T-cell (primary cell): ENCODE measurements at regions not wholly inside any gene's neighbourhood (a gene's known extent, or its start where the extent isn't known, plus 50 kb on each side); places are given as distances from the start of the nearest gene placed in this dataset.

Source experiments
- ATAC-seq, 4 experiments: fragments of 200-7000 bp in 3 of 4; fragments of 150-1000 bp in 1 of 4; cut with Tn5 transposase; replicated peaks in 1 of 4; 1 replicate in 3 of 4; 2 replicates in 1 of 4; pipeline ENCODE4 v1.10.0; 2021; ENCODE audit warnings: moderate library complexity in 3 of 4, mild to moderate bottlenecking in 2 of 4, moderate number of reproducible peaks in 1 of 4
- CTCF ChIA-PET, 2 donors: fragments of 300-600 bp; sonication (Branson Sonifier 250); formaldehyde crosslinking; loops; one replicate each; lab custom pipeline; 2022; ENCODE audit warnings: antibody characterized with exemption in 2 of 2; lab: Charles Lee
- POLR2A ChIA-PET, 2 donors: fragments of 300-600 bp; sonication (Branson Sonifier 250); formaldehyde crosslinking; loops; one replicate each; lab custom pipeline; 2022; ENCODE audit warnings: antibody characterized with exemption in 2 of 2; lab: Charles Lee
- DNase-seq, 35 experiments: peaks; one replicate each; pipeline versions ENCODE4 v3.0.0 to v3.0.0-alpha.2; 2013 to 2023
- H3K27ac ChIP-seq: one replicate; pipeline ENCODE4 v1.5.1; 2013; ENCODE audit warnings: low read length
- H3K27me3 ChIP-seq, 2 experiments: replicated peaks in 1 of 2; 1 replicate in 1 of 2; 2 replicates in 1 of 2; pipeline versions ENCODE4 v1.6.1 to v1.7.0; 2013; ENCODE audit warnings: low read length in 1 of 2, mixed read lengths in 1 of 2; ENCODE audit not compliant: control insufficient read depth in 2 of 2, insufficient read depth in 2 of 2; ENCODE audit errors: extremely low read depth in 1 of 2
- H3K36me3 ChIP-seq, 2 donors: 1 replicate in 1 of 2; 2 replicates in 1 of 2; pipeline versions ENCODE4 v1.6.1 to v1.7.0; 2013; ENCODE audit warnings: low read length in 1 of 2; ENCODE audit not compliant: control insufficient read depth in 2 of 2, insufficient read depth in 1 of 2; ENCODE audit errors: extremely low read depth in 1 of 2
- H3K4me1 ChIP-seq, 2 experiments: 1 replicate in 1 of 2; 2 replicates in 1 of 2; pipeline versions ENCODE4 v1.6.1 to v1.7.0; 2013; ENCODE audit warnings: low read length in 2 of 2, mixed read lengths in 1 of 2; ENCODE audit not compliant: insufficient read depth in 2 of 2, control insufficient read depth in 1 of 2; ENCODE audit errors: extremely low read depth in 1 of 2
- H3K4me3 ChIP-seq, 2 donors: 1 replicate in 1 of 2; 2 replicates in 1 of 2; pipeline versions ENCODE4 v1.5.1 to v1.7.0; 2013; ENCODE audit warnings: mild to moderate bottlenecking in 2 of 2, low read length in 1 of 2, moderate library complexity in 1 of 2; ENCODE audit not compliant: control insufficient read depth in 1 of 2; ENCODE audit errors: extremely low read depth in 1 of 2
- H3K9me3 ChIP-seq: 2 replicates; pipeline ENCODE4 v1.7.0; 2013
- H3K27ac Mint-ChIP-seq, 2 donors: one replicate each; pipeline ENCODE4 v1.8.0; 2020 to 2021; ENCODE audit warnings: mild to moderate bottlenecking in 2 of 2, mixed read lengths in 2 of 2
- H3K27me3 Mint-ChIP-seq, 2 donors: one replicate each; pipeline ENCODE4 v1.8.0; 2021 to 2022; ENCODE audit warnings: mixed read lengths in 2 of 2
- H3K36me3 Mint-ChIP-seq: one replicate; pipeline ENCODE4 v1.8.0; 2021; ENCODE audit warnings: mixed read lengths
- H3K4me1 Mint-ChIP-seq, 3 donors: one replicate each; pipeline ENCODE4 v1.8.0; 2020 to 2022; ENCODE audit warnings: mixed read lengths in 3 of 3, mild to moderate bottlenecking in 1 of 3
- H3K4me3 Mint-ChIP-seq, 3 donors: one replicate each; pipeline ENCODE4 v1.8.0; 2020 to 2022; ENCODE audit warnings: mild to moderate bottlenecking in 3 of 3, mixed read lengths in 3 of 3, moderate library complexity in 3 of 3
- H3K9me3 Mint-ChIP-seq, 3 donors: one replicate each; pipeline ENCODE4 v1.8.0; 2020 to 2022; ENCODE audit warnings: mixed read lengths in 3 of 3
- WGBS: methylation state at CpG from one replicate; pipeline ENCODE4 v1.1.5; 2013; ENCODE audit warnings: missing lambda C conversion rate; ENCODE audit not compliant: insufficient coverage; 5-methylcytosine and 5-hydroxymethylcytosine counted together

DNA sequence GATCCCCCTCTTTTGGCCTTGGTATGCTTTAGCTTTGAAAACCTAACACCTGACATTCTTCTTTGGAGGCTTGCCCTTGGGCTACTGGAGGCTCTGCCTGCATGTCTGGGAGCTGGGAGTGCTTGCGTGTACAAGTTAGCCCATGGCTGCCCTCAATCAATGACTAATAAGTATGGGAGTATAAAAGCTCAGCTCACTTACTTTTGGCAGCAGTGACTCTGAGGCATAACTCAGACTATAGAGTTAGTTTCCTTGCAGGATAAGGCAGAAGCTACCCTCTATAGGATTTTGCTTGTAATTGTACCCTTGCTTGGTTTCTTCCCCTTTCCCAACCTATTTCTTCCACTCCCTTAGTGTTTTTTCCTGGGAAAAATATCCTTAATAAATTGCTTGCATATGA, 247.9 kb downstream of the PPP1R2C start:
- Mint-ChIP-seq H3K36me3 (no peaks in the 10 kb centered on the region), H3K4me1 (peaks cover 0 to 29% (median 16%) of the 10 kb centered on the region in 3 donors), H3K27me3 (peaks cover 0 to 10% of the 10 kb centered on the region in 2 donors), H3K9me3 (peaks cover 0 to 6% (median 2%) of the 10 kb centered on the region in 3 donors), H3K27ac (peak overlapping the region in 1 of 2 donors; percentile 25), H3K4me3 (no peak overlapping the region)
- ATAC-seq: no peak
- DNase-seq: no peak
- H3K4me1 ChIP-seq: no peaks in the 10 kb centered on the region
- ChIA-PET POLR2A (no interaction called here), CTCF (interaction anchor here in 1 of 2 donors (0.6 kb wide), 1 partner anchor 84 kb away, joined by 3 read pairs; no protein-coding TSS in a partner anchor)
- no peak overlapping the region for H3K4me3 ChIP-seq
- no peaks in the 10 kb centered on the region for H3K27me3 ChIP-seq
- H3K9me3 ChIP-seq: no peaks in the 10 kb centered on the region
- WGBS: no CpG with 5 or more reads among the region's 1 CpG
- no peaks in the 10 kb centered on the region for H3K36me3 ChIP-seq
- H3K27ac ChIP-seq: no peak overlapping the region

DNA sequence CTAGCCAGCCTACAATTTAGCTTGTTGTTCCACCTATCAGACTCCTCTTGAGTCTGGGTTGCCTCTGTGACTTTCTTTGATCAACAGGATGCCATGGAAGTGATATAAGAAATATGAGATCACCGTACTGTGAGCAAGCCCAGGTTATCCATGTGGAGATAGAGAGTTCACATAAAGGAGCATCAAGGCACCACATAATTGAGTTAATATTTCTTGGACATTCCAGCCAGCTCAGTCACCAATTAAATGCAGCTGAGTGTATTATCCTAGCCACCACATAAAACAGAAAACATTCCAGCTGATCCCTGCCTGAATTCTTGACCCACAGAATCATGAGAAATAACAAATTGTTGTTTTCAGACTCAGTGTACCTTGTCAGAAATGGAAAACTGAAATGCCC, 253.6 kb downstream of the PPP1R2C start:
- H3K36me3 Mint-ChIP-seq: no peaks in the 10 kb centered on the region
- no peak overlapping the region for H3K4me3 Mint-ChIP-seq
- no peak overlapping the region for H3K27ac ChIP-seq
- no peak overlapping the region for H3K4me3 ChIP-seq
- no peaks in the 10 kb centered on the region for H3K36me3 ChIP-seq
- ATAC-seq (no peak), DNase-seq (no peak)
- H3K27me3 Mint-ChIP-seq: peaks cover 0 to 5% of the 10 kb centered on the region in 2 donors
- ChIA-PET POLR2A (no interaction called here), CTCF (no interaction called here)
- H3K27me3 ChIP-seq: no peaks in the 10 kb centered on the region
- no peaks in the 10 kb centered on the region for H3K9me3 ChIP-seq
- H3K27ac Mint-ChIP-seq: no peak overlapping the region
- H3K9me3 Mint-ChIP-seq: peaks cover 0 to 6% (median 2%) of the 10 kb centered on the region in 3 donors
- no CpG with 5 or more reads among the region's 1 CpG for WGBS
- no peaks in the 10 kb centered on the region for H3K4me1 Mint-ChIP-seq
- H3K4me1 ChIP-seq: no peaks in the 10 kb centered on the region

DNA sequence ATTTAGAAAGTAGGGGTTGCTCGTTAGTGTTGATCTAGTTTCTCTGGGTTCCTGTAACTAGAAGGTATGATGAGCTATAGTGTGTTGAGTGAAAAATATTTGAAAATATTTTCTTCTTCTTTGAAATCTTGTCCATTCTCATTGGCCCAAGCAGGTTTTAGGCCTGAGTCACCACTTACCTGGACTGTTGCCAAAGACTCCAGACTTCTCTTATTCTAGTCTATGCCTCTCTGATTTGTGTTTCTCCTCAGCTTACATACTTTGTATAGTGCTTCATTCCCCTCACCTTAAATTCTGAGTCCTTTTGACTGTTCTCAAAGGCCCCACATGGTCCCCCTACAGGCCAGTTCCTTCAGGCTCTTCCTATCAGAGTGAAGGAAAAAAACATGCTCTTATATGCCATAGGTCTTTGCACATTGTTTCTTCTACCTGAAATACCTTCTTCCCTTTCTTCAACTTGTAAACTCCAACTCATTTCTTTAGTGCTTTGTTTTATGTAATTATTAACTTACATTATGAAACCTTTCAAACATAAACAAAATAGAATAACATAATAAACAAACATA, 258.2 kb downstream of the PPP1R2C start:
- Histone ChIP-seq H3K36me3 (no peaks in the 10 kb centered on the region), H3K27me3 (no peaks in the 10 kb centered on the region), H3K9me3 (no peaks in the 10 kb centered on the region), H3K4me1 (no peaks in the 10 kb centered on the region), H3K4me3 (no peak overlapping the region), H3K27ac (no peak overlapping the region)
- POLR2A ChIA-PET: no interaction called here
- no peak overlapping the region for H3K4me3 Mint-ChIP-seq
- no peaks in the 10 kb centered on the region for H3K36me3 Mint-ChIP-seq
- no CpG with 5 or more reads among the region's 1 CpG for WGBS
- no peaks in the 10 kb centered on the region for H3K27me3 Mint-ChIP-seq
- no peaks in the 10 kb centered on the region for H3K4me1 Mint-ChIP-seq
- H3K9me3 Mint-ChIP-seq: no peaks in the 10 kb centered on the region
- no peak for DNase-seq
- no peak for ATAC-seq
- H3K27ac Mint-ChIP-seq: no peak overlapping the region
- CTCF ChIA-PET: no interaction called here

DNA sequence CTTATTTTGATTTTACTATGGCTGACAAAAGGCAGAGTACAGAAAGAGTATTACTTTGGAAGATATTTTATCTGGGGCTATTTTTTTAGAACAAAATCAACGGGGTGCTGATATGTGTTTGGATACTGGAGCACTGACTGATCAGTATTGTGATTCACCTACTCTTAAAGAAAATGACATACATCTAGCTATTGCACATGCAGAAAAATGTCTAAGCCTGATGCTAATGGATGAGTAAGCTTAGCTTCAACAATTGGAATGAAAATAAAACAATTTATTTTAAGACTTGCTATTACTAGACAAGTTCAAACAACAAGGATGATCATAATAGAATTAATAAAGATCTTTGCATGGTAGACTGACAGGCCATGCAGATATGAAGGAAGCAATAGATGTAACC, 262.0 kb downstream of the PPP1R2C start:
- WGBS: no CpG with 5 or more reads among the region's 1 CpG
- Histone ChIP-seq H3K27ac (no peak overlapping the region), H3K27me3 (no peaks in the 10 kb centered on the region), H3K4me3 (no peak overlapping the region), H3K36me3 (no peaks in the 10 kb centered on the region), H3K9me3 (no peaks in the 10 kb centered on the region), H3K4me1 (no peaks in the 10 kb centered on the region)
- H3K9me3 Mint-ChIP-seq: peaks cover 0 to 6% (median 4%) of the 10 kb centered on the region in 3 donors
- H3K36me3 Mint-ChIP-seq: no peaks in the 10 kb centered on the region
- ChIA-PET CTCF (no interaction called here), POLR2A (no interaction called here)
- H3K4me1 Mint-ChIP-seq: no peaks in the 10 kb centered on the region
- DNase-seq (no peak), ATAC-seq (no peak)
- no peaks in the 10 kb centered on the region for H3K27me3 Mint-ChIP-seq
- no peak overlapping the region for H3K4me3 Mint-ChIP-seq
- H3K27ac Mint-ChIP-seq: no peak overlapping the region

DNA sequence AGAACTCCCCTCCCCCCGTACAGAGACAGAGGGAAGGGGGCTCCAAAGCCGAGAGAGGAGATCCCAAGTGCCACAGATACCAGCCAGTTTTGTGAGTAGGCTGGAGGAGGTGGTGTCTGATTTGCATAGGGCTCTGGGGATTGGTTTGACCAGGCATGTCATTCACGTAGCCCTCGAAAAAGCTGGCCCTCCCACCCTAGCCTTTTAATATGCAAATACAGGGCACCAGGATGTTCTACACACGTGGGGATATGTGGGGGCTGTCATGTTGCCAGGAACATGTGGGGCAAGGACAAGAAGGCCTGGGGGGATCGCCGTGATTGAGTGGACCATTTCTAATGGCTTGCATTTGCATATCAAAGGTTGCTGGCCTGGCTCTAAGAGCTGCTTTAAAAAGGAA, 272.9 kb downstream of the PPP1R2C start:
- no peak overlapping the region for H3K4me3 Mint-ChIP-seq
- CTCF ChIA-PET: no interaction called here
- POLR2A ChIA-PET: no interaction called here
- Histone ChIP-seq H3K4me1 (no peaks in the 10 kb centered on the region), H3K9me3 (no peaks in the 10 kb centered on the region), H3K4me3 (no peak overlapping the region), H3K27ac (no peak overlapping the region), H3K27me3 (no peaks in the 10 kb centered on the region), H3K36me3 (no peaks in the 10 kb centered on the region)
- H3K27ac Mint-ChIP-seq: no peak overlapping the region
- H3K9me3 Mint-ChIP-seq: peaks cover 8 to 17% (median 8%) of the 10 kb centered on the region in 3 donors
- WGBS: no CpG with 5 or more reads among the region's 7 CpGs
- peaks cover 9% of the 10 kb centered on the region for H3K36me3 Mint-ChIP-seq
- H3K27me3 Mint-ChIP-seq: peaks cover 0 to 25% of the 10 kb centered on the region in 2 donors
- DNase-seq (no peak), ATAC-seq (no peak)
- H3K4me1 Mint-ChIP-seq: no peaks in the 10 kb centered on the region

DNA sequence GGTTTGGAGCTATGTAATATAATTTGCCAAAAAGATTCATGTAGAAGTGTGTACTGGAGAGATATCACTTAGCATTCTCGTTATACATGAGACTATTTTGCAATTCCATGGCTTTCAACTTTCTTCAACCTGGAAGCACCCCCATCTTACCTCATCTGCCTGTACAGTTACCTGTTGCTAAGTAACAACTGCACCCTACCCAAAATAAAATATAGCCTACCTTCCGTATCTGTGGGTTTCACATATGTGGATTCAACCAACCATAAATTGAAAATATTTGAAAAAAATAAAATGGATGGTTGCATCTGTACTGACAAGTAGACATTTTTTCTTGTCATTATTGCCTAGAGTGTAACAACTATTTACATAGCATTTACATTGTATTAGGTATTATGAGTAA, 278.3 kb downstream of the PPP1R2C start:
- H3K36me3 Mint-ChIP-seq: no peaks in the 10 kb centered on the region
- Histone ChIP-seq H3K4me3 (no peak overlapping the region), H3K27me3 (no peaks in the 10 kb centered on the region), H3K36me3 (no peaks in the 10 kb centered on the region), H3K27ac (no peak overlapping the region), H3K9me3 (no peaks in the 10 kb centered on the region), H3K4me1 (peaks cover 0 to 6% of the 10 kb centered on the region in 2 experiments)
- no CpG with 5 or more reads among the region's 2 CpGs for WGBS
- ATAC-seq (no peak), DNase-seq (no peak)
- peaks cover 0 to 12% (median 9%) of the 10 kb centered on the region in 3 donors for H3K4me1 Mint-ChIP-seq
- POLR2A ChIA-PET: no interaction called here
- H3K9me3 Mint-ChIP-seq: no peaks in the 10 kb centered on the region
- CTCF ChIA-PET: no interaction called here
- peaks cover 0 to 17% of the 10 kb centered on the region in 2 donors for H3K27me3 Mint-ChIP-seq
- no peak overlapping the region for H3K27ac Mint-ChIP-seq
- no peak overlapping the region for H3K4me3 Mint-ChIP-seq

DNA sequence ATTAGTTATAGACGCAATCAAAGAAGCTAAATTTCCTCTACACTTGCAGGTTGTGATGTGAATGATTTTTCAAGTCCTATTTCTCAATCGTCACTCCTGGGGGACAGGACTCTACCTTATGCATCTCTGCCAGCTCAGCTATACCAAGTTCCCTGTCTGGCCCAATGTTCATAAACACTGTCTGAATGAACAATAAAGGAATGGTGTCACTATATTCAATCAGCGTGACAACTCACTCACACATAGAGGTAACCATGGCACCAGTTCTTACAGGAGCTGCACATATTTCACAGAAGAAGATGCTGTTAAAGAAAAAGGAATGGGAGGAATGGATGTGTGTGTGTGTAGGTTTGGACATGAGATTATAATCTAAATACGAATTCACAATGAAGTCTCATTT, 280.6 kb downstream of the PPP1R2C start:
- ATAC-seq (no peak), DNase-seq (no peak)
- Mint-ChIP-seq H3K4me1 (peaks cover 0 to 12% (median 12%) of the 10 kb centered on the region in 3 donors), H3K27me3 (peaks cover 0 to 11% of the 10 kb centered on the region in 2 donors), H3K36me3 (no peaks in the 10 kb centered on the region), H3K27ac (no peak overlapping the region), H3K9me3 (no peaks in the 10 kb centered on the region), H3K4me3 (no peak overlapping the region)
- H3K27ac ChIP-seq: no peak overlapping the region
- no peaks in the 10 kb centered on the region for H3K9me3 ChIP-seq
- no peaks in the 10 kb centered on the region for H3K36me3 ChIP-seq
- no peak overlapping the region for H3K4me3 ChIP-seq
- CTCF ChIA-PET: no interaction called here
- H3K4me1 ChIP-seq: peaks cover 0 to 6% of the 10 kb centered on the region in 2 experiments
- POLR2A ChIA-PET: no interaction called here
- H3K27me3 ChIP-seq: no peaks in the 10 kb centered on the region
- WGBS: no CpG with 5 or more reads among the region's 4 CpGs
